Right atrium auricular region (tissue), 2 donors: ENCODE measurements at regions not wholly inside any gene's neighbourhood (a gene's known extent, or its start where the extent isn't known, plus 50 kb on each side); places are given as distances from the start of the nearest gene placed in this dataset.

Source experiments
- DNase-seq: peaks from one replicate; pipeline ENCODE4 v3.0.0-alpha.2; 2019; ENCODE audit warnings: low spot score
- H3K27ac ChIP-seq, 2 donors: fragments of 200-600 bp; sonication (generic); 1 replicate in 1 of 2; 2 replicates in 1 of 2; pipeline ENCODE4 v1.5.1; 2016 to 2019
- H3K27me3 ChIP-seq, 2 donors: fragments of 200-600 bp; sonication (generic); one replicate each; pipeline versions ENCODE4 v1.5.1 to v1.6.0; 2017 to 2019
- H3K36me3 ChIP-seq: fragments of 200-600 bp; sonication (generic); one replicate; pipeline ENCODE4 v1.5.1; 2016
- H3K4me1 ChIP-seq, 2 donors: fragments of 200-600 bp; sonication (generic); one replicate each; pipeline versions ENCODE4 v1.5.1 to v1.6.0; 2017 to 2019
- H3K4me3 ChIP-seq, 2 donors: fragments of 200-600 bp; sonication (generic); 1 replicate in 1 of 2; 2 replicates in 1 of 2; pipeline ENCODE4 v1.5.1; 2017 to 2019; ENCODE audit warnings: mild to moderate bottlenecking in 1 of 2, moderate library complexity in 1 of 2
- H3K9me3 ChIP-seq, 2 donors: fragments of 200-600 bp; sonication (generic); one replicate each; pipeline ENCODE4 v1.5.1; 2019
- TF ChIP-seq, protein P1 (sequence below), 2 donors: fragments of 200-600 bp; sonication (generic); IDR thresholded peaks; one replicate each; pipeline ENCODE4 v1.5.1; 2019; ENCODE audit warnings: antibody characterized with exemption in 2 of 2

- Histone ChIP-seq H3K36me3 (no peaks in the 10 kb centered on the region), H3K4me3 (no peak overlapping the region), H3K27ac (no peak overlapping the region), H3K27me3 (no peaks in the 10 kb centered on the region), H3K4me1 (no peaks in the 10 kb centered on the region), H3K9me3 (peaks cover 0 to 6% of the 10 kb centered on the region in 2 donors)
- TF ChIP-seq, protein P1, sequence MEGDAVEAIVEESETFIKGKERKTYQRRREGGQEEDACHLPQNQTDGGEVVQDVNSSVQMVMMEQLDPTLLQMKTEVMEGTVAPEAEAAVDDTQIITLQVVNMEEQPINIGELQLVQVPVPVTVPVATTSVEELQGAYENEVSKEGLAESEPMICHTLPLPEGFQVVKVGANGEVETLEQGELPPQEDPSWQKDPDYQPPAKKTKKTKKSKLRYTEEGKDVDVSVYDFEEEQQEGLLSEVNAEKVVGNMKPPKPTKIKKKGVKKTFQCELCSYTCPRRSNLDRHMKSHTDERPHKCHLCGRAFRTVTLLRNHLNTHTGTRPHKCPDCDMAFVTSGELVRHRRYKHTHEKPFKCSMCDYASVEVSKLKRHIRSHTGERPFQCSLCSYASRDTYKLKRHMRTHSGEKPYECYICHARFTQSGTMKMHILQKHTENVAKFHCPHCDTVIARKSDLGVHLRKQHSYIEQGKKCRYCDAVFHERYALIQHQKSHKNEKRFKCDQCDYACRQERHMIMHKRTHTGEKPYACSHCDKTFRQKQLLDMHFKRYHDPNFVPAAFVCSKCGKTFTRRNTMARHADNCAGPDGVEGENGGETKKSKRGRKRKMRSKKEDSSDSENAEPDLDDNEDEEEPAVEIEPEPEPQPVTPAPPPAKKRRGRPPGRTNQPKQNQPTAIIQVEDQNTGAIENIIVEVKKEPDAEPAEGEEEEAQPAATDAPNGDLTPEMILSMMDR (IDR thresholded peaks at IDR 0.05): no peak
- no peak for DNase-seq
These were observed 176.0 kb upstream of the COL3A1 start for GRCh38 chr2:188798159-188798558.

GRCh38 chr2:188805219-188805618 is 169.0 kb upstream of the COL3A1 start:
- H3K36me3 ChIP-seq: no peaks in the 10 kb centered on the region
- DNase-seq: no peak
- H3K27ac ChIP-seq: no peak overlapping the region
- H3K9me3 ChIP-seq: peaks cover 0 to 13% of the 10 kb centered on the region in 2 donors
- no peaks in the 10 kb centered on the region for H3K27me3 ChIP-seq
- no peaks in the 10 kb centered on the region for H3K4me1 ChIP-seq
- TF ChIP-seq, protein P1 (IDR thresholded peaks at IDR 0.05): no peak
- no peak overlapping the region for H3K4me3 ChIP-seq

DNA sequence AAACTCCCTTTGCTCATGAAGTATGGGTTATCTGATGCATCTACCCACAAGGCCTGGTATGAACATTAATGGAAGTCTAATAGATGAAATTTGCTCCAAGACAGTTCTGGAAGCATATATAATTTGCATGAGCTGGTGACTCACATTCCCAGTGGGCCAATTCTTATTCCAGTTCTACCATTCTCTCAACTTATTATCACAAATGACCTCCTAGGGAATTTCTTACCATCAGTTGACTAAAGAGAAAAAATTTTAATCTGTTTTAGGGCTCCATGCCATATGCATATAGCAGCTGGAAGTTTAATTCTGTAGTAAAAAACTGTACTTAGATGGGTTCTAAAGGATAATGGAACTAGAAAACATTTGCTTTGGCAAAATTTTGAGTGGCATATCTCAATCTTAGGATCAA is 165.2 kb upstream of the COL3A1 start:
- H3K9me3 ChIP-seq: no peaks in the 10 kb centered on the region
- no peaks in the 10 kb centered on the region for H3K27me3 ChIP-seq
- TF ChIP-seq, protein P1 (IDR thresholded peaks at IDR 0.05): no peak
- H3K4me3 ChIP-seq: no peak overlapping the region
- H3K36me3 ChIP-seq: no peaks in the 10 kb centered on the region
- no peaks in the 10 kb centered on the region for H3K4me1 ChIP-seq
- DNase-seq: no peak
- H3K27ac ChIP-seq: no peak overlapping the region

GRCh38 chr2:188810586-188810985 is 163.6 kb upstream of the COL3A1 start:
- Histone ChIP-seq H3K27me3 (no peaks in the 10 kb centered on the region), H3K27ac (no peak overlapping the region), H3K36me3 (no peaks in the 10 kb centered on the region), H3K4me1 (no peaks in the 10 kb centered on the region), H3K4me3 (no peak overlapping the region), H3K9me3 (no peaks in the 10 kb centered on the region)
- no peak for DNase-seq
- TF ChIP-seq, protein P1 (IDR thresholded peaks at IDR 0.05): no peak

DNA sequence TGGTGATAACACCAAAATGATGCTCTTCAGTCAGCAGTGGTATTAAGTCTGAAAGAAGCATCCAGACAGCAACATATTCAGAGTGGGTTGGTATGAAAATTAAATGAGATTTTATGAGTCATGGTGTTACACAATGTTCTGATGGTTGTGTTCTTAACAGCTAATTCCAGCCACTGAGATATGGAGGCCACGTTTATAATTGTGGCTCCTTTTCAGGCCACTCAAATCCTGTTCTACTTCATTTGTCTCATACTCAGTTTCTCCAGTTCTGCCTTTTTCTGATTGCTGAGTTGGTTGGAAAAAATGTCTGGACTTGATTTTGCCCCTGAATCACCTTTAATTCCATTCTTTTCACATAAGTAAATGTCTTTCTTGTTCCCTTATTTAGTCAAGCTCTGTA is 162.7 kb upstream of the COL3A1 start:
- Histone ChIP-seq H3K4me3 (no peak overlapping the region), H3K4me1 (no peaks in the 10 kb centered on the region), H3K9me3 (no peaks in the 10 kb centered on the region), H3K36me3 (no peaks in the 10 kb centered on the region), H3K27me3 (no peaks in the 10 kb centered on the region), H3K27ac (peak overlapping the region in 1 of 2 donors; percentile 43)
- DNase-seq: no peak
- TF ChIP-seq, protein P1 (IDR thresholded peaks at IDR 0.05): no peak

DNA sequence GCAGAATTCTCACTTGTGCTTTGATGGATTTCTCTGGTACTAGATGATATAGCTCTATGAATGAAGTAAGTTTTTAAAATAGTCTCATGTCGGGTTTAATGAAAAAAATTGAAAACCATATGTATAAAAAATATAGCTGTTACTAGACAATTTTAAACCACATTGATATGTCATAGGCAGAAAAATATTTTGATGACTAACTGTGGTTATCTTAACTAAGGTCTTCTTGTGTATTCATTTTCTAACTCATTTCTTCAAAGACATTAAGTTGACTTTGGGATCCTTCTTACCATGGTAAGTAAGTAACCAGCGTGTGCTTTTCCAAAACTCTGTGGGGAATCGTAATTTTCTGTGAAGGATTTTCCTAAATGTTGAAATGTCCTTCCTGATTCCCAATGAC is 160.9 kb upstream of the COL3A1 start:
- no peak for DNase-seq
- Histone ChIP-seq H3K27me3 (no peaks in the 10 kb centered on the region), H3K9me3 (no peaks in the 10 kb centered on the region), H3K4me3 (no peak overlapping the region), H3K27ac (no peak overlapping the region), H3K36me3 (no peaks in the 10 kb centered on the region), H3K4me1 (no peaks in the 10 kb centered on the region)
- TF ChIP-seq, protein P1 (IDR thresholded peaks at IDR 0.05): no peak
